ENCODE measurements at regions not wholly inside any gene's neighbourhood (a gene's known extent, or its start where the extent isn't known, plus 50 kb on each side); places are given as distances from the start of the nearest gene placed in this dataset.
"Not testable (repeated sequence)": the region's sequence is repeated elsewhere in the genome, so short reads cannot be mapped to it uniquely, and the experiment has no call there.

GRCh38 chr6:109915748-109916147 lies 62.4 kb upstream of the GPR6 start:
- not testable (repeated sequence) for TF ChIP-seq CTCF, POLR2A (IDR thresholded peaks at IDR 0.05)

Measured in testis (tissue), 2 donors.